HT1080 (cell line): ENCODE measurements at regions not wholly inside any gene's neighbourhood (a gene's known extent, or its start where the extent isn't known, plus 50 kb on each side); places are given as distances from the start of the nearest gene placed in this dataset.

ENCODE experiments used
- DNase-seq: peaks from one replicate; pipeline ENCODE4 v3.0.0-alpha.2; 2015; ENCODE audit warnings: low read depth

DNA sequence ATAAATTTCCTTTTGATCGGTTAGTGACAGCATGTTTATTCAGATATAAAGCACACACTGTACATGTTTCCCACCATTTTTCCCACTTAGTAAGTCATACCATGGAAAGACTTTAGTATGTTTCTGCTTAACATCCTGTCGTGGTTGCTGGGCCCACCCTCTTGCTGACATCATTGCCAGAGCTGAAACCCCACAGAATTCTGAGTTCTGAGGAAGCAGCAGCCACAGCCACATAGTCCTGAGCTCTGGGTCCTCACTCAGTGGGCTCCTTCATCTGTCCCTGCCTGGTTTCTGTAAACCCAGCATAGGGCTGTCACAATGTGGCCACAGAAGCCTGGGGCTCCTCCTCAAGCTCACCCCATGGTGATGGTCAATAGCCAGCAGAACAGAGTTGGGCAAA lies 441.5 kb downstream of the ENC1 start:
- peak; percentile 35 for DNase-seq

DNA sequence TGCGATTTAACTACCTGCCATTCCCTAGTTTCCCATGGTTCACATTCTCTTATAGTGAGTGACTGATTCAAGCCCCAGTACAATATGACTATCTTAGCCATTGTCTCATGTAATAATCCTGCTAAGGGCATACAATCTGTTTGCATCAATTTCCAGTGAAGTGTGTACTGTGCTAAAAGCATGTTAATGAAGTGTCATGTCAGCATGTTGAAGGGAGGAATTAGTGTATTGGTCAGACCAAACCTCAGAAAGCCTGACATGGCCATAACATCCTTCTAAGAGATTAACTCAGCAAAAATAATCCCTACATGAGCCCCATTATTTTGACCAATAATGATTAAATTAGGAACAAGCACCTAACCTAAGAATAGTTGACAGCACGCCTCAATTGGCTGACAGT lies 442.4 kb downstream of the ENC1 start:
- no peak for DNase-seq

DNA sequence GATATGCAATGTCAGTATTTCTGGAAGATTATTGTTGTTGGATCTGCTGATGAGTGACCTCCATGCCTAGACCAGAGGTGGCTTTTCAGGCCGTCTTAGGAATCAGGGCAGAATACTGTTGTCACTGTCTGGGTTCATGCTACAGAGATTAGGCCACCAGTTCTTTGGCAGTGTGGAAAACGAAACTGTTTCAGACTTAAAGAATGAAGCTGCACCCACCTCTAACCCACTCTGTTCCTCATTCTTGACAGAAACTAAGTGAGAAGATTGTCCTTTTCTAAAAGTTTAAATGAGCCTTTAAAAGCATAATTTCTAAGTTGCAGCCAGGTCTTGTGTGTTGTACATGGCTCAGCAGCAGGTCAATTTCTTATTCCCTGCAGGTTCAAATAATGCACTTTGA lies 444.3 kb downstream of the ENC1 start:
- DNase-seq, result no peak

DNA sequence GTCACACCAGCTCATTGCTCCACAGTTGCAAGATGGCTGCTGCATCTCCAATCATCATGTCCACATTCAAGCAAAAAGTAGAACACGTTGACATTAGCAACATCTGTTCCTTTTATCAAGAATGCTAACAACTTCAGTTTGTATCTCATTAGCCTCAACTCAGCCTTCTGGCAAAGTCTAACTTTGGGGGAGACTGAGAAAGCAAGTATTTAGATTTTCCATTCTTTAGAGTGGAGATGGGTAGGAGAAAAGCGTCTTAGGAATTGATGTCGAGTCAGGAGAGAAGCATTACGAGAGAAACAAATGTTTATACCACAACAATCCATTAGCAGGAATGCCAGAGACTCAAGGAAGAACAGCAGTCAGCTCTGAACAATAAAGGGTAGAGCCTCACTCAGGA lies 446.3 kb downstream of the ENC1 start:
- DNase-seq, result no peak

DNA sequence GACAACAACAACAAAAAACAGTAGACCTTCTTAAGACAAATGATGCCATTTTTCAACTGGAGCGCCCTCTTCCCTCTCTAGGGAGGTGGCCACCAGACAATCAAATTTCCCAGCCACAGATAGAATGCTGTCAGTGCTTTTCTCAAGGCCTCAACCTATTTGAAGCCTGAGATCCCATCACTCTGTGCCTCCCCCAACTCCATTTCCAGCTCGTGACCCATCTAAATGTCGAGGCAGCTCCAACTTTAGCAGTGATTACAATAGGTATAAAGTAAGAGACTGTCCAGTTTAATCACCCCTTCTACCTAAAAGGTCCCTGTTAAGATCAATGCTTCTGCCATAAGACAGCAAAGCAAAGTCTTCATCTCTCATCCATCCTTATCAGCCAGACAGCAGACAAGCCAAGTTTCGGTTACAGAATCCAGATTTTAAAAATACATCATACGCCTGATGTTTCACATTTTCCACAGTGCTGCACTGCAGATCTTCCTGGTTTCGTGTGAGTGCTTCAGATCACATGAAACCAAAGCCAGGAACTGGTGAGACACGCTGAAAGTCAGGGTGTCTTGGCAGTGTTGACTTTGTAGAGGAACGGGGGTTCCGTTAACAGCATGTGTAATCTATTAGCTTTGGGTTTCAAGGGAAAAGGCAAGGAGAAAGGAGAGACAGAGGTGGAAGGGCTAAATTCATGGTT lies 447.8 kb downstream of the ENC1 start:
- DNase-seq, result no peak

DNA sequence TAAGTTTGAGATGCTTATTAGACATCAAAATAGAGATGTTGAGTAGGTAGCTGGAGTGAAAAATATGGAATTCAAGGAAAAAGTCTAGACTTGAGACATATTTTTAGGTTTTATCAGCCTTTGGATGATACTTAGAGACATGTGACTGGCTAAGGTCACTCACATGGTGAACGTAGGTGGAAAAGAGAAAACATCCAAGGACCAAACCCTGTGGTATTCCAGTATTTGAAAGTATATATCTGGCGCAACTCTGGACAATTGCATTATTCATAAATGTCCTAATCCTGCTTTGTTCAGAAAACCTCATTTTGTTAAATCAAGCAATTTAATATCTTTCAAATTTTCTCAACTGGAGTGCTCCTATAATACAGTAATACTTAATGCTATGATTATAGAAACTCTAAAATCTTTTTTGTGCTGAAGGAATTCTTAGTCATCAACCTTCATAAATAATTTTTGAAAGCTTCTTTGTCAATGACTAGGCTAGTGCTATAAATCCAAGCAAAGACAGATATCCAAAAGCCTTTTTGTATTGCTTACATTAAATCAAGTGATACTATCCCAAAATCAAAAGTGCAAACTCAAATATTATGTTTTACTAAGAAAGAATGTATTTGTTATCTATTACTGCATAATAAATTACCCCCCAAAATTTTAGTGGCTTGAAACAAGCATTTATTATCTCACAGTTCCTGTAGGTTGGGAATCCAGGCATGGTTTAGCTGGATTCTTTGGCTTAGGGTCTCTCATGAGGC lies 452.0 kb downstream of the ENC1 start:
- DNase-seq, result no peak

DNA sequence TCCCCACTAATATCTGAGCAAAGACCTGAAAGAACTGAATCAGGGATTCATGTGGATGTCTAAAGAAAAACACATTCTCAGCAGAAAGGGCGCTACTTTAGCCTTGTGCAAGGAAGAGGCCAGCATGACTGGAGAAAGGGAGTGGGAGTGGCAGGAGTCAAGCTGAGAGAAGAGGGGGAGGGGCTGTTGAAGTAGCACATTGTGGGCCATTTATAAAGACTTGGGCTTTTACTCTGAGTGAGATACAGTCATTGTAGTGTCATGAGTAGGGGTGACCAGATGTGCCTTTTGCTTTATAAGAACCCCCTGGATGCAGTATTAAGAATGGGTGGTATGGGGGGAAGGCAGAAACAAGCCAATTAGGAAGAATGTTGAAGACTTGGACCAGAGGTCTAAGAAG lies 452.8 kb downstream of the ENC1 start:
- peak; percentile 40 for DNase-seq

DNA sequence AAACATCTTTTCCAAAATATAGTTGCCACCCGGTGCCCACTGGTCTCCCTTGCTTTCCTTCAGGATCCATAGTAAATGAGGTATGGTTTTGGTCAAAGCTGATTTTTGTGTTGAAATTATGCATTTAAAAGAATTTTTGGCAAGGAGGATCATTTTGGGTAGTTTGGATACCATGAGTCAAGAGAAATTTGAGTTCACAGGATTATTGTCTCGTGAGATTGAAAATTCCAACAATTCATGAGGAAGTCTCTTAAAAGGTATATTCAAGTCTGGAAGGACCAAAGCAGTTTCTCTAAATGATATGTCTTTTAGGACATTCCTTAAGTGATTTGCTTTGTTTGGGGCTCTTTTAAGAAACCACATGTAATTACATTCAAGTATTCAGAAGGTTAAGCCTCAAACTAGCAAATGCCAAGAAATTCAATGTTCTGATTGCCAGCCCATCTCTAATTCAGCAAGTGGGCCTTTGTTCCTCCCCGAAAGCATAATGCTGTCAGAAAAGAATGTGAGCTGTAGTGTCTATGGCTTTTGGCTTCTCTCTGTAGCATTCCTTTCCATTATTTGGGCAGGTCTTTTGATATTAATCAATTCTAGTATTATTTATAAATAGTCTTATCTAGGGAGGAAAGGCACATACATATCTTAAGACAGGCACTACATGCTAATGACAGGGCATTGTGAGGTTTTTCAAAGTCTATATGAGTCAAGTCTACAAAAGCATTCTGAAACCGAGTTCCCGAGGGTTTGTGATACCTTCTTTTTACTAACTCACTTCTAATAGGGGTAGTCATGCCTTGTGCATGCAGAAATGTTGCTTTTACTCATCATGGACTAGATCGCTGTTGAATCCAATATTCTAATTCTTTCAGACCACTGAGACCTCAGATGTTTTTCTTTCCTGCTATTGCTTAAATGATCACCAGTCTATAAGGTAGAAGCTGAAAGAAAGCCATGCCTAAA lies 453.9 kb downstream of the ENC1 start:
- DNase-seq, result no peak

DNA sequence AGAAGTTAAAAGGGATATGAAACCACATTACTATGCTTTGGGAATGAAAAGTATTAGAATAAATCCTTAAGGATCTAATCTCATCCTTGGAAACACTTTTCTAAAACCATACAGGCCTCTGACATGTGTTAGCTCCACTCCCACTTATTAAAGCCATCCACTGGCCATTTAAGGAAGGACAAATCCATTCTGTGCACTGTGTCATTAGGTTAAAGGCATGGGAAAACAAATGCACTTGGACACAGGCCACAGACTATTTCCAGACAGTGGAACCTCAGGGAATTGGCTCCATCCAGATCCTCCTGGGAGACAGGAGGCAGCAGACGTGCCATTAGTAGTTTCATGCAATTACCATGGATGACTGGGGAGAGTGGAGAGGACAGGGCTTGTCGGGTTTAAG lies 454.9 kb downstream of the ENC1 start:
- DNase-seq, result no peak

DNA sequence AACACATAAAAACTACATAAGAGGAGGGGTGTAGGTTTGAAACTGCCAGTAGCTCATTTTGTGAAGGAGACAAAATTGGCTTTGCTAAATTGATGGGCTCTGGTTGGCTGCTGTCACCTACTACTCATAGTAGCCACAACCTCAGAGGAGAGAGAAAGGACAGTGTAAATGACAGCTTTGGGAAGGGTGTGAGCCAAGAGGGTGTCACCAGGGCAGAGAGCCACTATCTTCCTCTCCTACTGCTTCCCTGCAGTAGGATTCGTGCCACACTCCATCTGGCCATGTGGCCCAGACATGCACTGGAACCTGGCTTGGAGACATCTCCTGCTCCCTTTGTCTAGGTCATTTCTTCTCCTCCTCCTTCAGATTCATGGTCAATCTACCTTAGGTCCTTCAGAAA lies 455.9 kb downstream of the ENC1 start:
- no peak for DNase-seq

DNA sequence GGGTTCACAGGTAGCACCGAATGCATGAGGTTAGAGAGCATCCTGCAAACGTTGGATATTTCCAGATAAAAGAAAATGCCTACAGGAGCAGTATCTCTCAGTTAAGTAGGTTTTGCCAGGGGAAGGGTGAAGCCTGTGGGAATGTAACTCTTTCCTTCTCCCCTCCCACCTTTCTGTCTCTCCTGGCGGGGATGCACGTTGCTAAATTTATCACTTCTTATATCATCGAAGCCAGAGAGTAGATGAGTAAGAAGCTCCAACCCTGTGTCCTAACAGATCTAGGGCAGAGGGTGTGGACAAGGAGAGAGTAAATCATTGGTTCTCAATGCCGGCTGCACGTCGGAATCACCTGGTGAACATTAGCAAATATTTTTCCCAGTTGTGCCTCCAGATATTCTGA lies 457.5 kb downstream of the ENC1 start:
- no peak for DNase-seq

DNA sequence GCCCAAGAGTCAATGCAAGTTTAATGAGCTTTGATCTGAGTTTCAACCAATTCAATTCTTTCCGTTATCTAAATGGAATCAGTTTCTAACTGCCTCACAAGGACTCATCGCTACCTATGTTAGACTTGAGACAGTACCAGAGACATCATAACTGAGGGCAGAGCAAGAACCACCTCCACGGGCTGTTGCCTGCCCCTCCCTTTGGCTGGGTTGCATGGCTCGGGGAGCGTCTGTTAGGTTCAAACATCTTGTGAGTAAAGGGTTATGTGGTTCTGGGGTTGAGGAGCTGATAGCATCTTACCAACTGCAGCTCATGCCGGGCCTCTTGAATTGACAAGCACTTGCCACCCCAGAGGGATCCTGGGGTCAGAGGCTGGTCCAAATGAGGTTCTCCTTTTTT lies 457.9 kb downstream of the ENC1 start:
- no peak for DNase-seq

DNA sequence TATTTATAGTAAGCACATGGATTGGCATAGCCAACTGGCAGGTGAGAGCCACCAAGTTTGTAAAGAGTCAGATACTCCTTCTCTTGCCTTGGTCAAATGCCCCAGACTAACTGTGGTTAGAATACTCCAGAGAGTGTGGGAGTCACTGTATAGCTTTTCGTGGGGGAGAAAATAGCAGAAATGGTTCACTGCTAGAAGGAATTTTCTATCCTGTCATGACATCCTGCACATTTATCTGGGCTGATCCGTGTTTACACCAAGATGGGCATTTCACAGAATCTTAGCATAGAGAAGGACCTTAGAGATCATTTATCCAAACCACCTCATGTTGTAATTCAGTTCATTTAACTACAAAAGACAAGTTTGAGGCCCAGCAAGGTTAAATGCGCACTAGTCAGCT lies 460.8 kb downstream of the ENC1 start:
- DNase-seq, result no peak

DNA sequence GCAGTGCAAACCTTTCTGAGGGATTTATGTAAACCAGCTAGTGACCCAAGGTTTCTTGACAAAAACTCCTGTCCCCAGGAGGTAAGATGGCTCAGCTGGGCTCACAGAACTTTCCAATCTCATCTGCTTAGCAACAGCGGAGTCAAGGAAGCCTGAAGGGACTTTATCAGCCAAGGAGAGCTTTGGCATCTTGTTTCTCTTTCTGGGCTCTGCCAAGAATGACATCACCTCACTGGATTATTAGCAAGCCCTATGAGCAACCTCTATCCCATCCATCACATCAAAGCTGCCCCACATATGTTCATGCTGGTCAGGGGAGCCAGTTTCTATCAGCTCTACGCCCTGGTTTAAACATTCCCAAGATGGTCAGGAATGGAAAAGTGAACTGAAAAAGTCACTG lies 461.3 kb downstream of the ENC1 start:
- peak; percentile 70 for DNase-seq

DNA sequence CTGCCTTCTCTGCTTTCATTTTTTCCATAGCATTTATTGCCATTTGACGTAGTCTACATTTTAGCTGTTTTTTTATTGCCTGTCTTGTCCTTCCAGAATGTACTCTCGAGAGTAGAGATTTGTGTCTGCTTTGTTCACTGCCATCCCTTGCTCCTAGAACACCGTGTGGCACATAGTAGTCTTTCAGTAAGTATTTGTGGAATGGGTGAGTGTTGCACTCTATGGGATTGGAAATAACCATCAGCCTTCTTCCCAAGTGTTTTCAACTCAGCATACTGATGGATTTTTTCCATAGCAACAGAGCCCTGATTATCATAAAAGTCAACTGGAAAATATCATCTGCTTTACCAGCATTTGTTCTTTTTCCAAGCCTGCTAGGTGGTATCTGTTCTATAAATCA lies 462.6 kb downstream of the ENC1 start:
- no peak for DNase-seq

DNA sequence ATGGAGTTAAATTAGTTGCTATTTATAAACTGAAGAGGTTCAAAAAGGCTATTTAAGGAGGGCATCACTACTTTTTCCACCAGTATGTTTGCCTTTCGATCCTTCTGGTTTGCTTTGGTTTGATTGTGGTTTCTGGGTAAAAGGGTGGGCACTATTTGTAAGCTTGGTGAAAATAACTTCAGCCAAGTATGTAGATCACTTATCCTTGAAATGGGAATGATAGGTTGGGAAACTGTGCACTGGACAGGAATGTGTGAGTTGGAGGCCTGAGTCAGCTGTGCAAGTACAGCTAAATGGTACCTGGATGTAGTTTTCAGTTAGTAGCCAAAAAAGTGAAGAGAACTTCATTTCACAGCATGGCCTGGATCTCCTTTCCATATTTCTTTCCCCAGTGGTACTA lies 466.2 kb downstream of the ENC1 start:
- DNase-seq, result no peak

DNA sequence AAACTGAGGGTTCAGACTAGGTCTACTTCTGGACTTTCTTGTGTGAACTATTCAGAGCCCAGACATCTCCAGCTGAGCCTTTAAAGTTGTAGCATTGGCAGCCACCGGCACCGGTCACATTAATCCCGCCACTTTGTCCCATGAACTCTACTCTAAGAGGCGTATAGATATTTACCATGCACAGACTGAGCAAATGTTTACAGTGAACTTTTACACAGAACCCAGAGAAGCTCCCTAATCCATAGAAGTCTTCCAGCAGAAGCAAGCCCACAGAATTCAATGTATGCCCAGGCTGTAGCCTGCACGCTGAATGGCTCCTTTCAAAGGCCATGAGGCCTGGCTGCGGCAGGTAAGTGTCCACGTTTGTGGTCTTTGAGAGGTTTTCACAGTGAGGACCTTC lies 466.9 kb downstream of the ENC1 start:
- no peak for DNase-seq

DNA sequence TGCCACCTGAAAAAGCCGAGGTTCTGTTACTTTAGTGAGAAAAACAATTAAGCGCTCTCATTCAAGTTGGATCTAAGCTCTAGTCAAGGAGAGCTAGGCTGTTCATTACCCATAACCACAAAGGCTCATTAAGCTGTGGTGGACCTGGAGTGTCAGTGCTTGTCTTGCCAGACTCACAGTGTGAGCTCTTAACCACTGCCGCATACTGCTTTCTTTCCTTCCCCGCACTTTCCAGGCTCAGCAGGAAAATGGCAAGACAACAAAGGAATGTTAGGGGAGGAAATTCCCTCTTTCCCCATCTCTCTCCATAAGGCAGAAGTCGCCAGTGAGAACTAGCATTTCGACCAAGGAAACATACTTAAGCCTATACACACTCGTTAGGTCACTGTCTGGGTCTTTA lies 467.3 kb downstream of the ENC1 start:
- no peak for DNase-seq

DNA sequence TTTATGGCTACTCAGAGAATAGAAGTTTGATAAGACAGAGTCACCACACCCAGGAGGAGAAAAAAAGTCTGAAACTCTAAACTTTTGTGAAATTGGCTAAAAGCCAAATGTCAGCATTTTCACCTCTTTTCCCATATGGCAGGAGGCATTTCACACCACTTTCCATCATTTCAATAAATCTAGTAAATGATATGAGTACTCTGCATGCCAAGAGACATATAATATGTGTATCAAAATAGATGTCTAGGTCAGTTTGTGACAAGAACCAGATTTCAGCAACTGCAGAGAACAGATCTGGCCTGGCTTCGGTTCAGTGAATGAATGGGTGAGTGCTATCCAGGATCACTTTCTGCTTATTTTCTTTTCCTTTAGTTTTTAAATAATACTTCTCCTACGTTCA lies 470.8 kb downstream of the ENC1 start:
- DNase-seq, result no peak

DNA sequence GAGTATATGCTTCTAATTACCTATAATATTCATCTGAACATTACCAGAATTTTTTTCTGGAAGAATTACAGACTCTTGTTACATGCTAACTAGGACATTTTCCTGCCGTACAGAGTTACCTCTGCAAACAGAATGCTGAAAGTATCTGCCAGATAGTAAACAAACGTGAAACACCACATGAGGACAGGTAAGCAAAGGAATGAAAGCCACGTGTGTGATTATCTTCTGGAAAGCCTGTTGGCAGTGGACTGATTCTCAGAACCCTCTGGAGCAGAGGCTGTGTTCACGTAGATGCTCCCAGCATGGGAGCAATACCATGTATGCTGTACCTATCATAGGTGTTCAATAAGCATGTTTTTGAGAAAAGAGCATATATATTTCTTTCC lies 472.6 kb downstream of the ENC1 start:
- DNase-seq, result no peak

DNA sequence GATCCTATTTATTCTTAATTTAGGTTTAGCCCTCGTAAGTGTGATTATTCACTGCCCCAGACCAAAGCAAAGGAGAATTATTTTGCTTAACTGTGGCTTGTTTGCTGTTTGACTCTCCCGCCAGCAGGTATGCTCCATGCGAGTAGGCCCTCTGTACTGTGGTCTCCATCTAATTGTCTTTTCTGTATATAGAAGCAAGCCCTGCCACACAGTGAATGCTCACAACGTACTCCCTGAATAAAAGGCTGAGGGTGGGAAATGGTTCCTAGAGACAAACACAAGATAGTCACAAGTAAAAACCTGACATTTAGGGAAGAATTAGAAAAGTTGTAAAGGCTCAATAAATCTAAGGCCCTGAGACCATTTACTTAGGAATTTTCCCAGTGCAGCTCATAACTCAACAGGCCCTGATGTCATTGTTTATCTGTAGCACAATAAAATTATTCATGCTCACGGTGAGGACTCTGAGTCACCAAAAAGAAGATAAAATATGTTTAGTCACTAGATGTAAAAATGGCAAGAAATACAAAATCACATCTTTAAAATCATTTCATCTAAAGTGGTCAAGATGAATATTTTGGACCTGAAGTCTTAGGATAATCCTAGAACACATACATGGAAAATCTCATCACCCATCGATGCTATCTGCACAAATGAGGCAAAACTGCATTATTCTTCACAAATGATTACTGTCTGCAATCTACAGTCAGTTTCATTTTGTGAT lies 473.2 kb downstream of the ENC1 start:
- peak; percentile 76 for DNase-seq

DNA sequence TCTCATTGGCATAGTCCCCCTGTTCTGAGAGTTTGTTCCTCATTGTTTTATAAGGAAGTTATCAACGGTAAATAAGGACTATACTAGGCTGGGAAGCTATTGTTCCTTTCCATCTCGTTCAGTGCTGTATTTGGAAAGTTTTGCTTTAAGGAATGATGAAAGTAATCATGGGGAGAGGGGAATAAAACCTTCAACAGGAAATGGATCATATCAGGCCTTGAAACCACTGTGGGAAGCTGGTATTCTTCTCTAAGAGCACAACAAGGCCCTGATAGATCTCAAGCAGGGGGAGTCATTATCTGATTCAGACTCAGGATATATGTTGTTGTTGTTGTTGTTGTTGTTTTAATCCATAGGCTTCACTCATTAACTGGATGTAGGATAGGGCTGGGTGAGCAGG lies 474.5 kb downstream of the ENC1 start:
- peak; percentile 73 for DNase-seq
